Kidney (tissue), 13 donors: ENCODE measurements at regions not wholly inside any gene's neighbourhood (a gene's known extent, or its start where the extent isn't known, plus 50 kb on each side); places are given as distances from the start of the nearest gene placed in this dataset.

Experiments
- DNase-seq, 5 donors: peaks; one replicate each; pipeline ENCODE4 v3.0.0-alpha.2; 2013 to 2020
- FAIRE-seq: peaks from 2 replicates; lab custom pipeline; 2012; peaks lifted over from hg19 to GRCh38; lab: Jason Lieb, UNC
- H3K27ac ChIP-seq, 2 donors: one replicate each; pipeline ENCODE4 v1.7.0; 2013; ENCODE audit warnings: low read depth in 2 of 2, low read length in 2 of 2, inconsistent platforms in 1 of 2
- H3K27me3 ChIP-seq: one replicate; pipeline ENCODE4 v1.7.1; 2013; ENCODE audit warnings: low read length, inconsistent platforms; ENCODE audit not compliant: control insufficient read depth, insufficient read depth
- H3K36me3 ChIP-seq, 3 donors: one replicate each; pipeline versions ENCODE4 v1.7.0 to v1.7.1; 2013; ENCODE audit warnings: low read length in 3 of 3, control low read depth in 1 of 3, inconsistent platforms in 1 of 3; ENCODE audit not compliant: insufficient read depth in 3 of 3, control insufficient read depth in 2 of 3
- H3K4me1 ChIP-seq, 3 donors: one replicate each; pipeline versions ENCODE4 v1.7.0 to v1.7.1; 2013; ENCODE audit warnings: low read length in 3 of 3, inconsistent platforms in 1 of 3, low read depth in 1 of 3; ENCODE audit not compliant: control insufficient read depth in 2 of 3, insufficient read depth in 2 of 3
- H3K4me3 ChIP-seq, 3 donors: one replicate each; pipeline versions ENCODE4 v1.7.0 to v1.8.1; 2013; ENCODE audit warnings: low read length in 3 of 3, control low read depth in 1 of 3, inconsistent platforms in 1 of 3
- H3K9ac ChIP-seq, 3 donors: one replicate each; pipeline versions ENCODE4 v1.7.0 to v1.7.1; 2013; ENCODE audit warnings: low read length in 3 of 3, control low read depth in 1 of 3, inconsistent platforms in 1 of 3
- H3K9me3 ChIP-seq, 3 donors: one replicate each; pipeline versions ENCODE4 v1.7.0 to v1.7.1; 2013; ENCODE audit warnings: low read length in 3 of 3, control low read depth in 1 of 3, inconsistent platforms in 1 of 3; ENCODE audit not compliant: control insufficient read depth in 2 of 3, insufficient read depth in 1 of 3
- CTCF ChIP-seq: IDR thresholded peaks from 3 replicates; pipeline ENCODE4 v1.5.1; 2012; ENCODE audit warnings: mild to moderate bottlenecking, moderate library complexity, borderline replicate concordance; ENCODE audit not compliant: insufficient read depth; ENCODE audit errors: extremely low read depth
- intact Hi-C: fragments of 100-400 bp; cut with DNase I; formaldehyde crosslinking; loops from one replicate; pipeline ENCODE4 v1.11.1; 2022
- donor health status: control.
- donor health status: control.
- donor health status: control.
- donor health status: control.
- donor health status: control.
- donor health status: DM: yes; HTN: yes; CAD: no.
- donor health status: Normal renal cell carcinoma (clear cell type).

DNA sequence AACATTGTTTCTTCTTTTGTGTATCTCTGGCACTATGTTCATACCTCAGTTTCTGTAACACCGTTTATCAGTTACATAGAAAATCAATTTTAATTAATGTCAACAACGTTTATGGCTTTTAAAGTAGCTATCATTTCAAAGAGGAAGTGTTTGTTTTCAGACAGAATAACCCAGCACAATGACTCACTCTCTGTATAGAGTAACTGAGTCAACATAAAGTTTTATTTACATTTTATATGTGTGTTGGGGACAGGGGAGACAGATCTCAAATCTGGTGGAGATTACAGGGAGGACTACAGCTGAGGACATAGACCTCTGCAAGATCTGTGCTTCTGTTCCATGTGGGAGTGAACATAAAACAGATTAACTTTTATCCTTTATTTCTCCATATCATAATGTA lies 2590.1 kb downstream of the PCDH9 start:
- H3K4me3 ChIP-seq = no peak overlapping the region
- no peaks in the 10 kb centered on the region for H3K4me1 ChIP-seq
- FAIRE-seq (no peak), DNase-seq (no peak)
- H3K27me3 ChIP-seq = no peaks in the 10 kb centered on the region
- H3K36me3 ChIP-seq = no peaks in the 10 kb centered on the region
- intact Hi-C loops = no loop called here
- TF ChIP-seq CTCF = no peak
- H3K27ac ChIP-seq = no peak overlapping the region
- H3K9ac ChIP-seq = no peak overlapping the region
- no peaks in the 10 kb centered on the region for H3K9me3 ChIP-seq

- H3K27me3 ChIP-seq = no peaks in the 10 kb centered on the region
- no peaks in the 10 kb centered on the region for H3K36me3 ChIP-seq
- H3K27ac ChIP-seq = no peak overlapping the region
- intact Hi-C loops = no loop called here
- no peak for FAIRE-seq
- no peak for DNase-seq
- H3K9me3 ChIP-seq = no peaks in the 10 kb centered on the region
- no peak overlapping the region for H3K4me3 ChIP-seq
- H3K4me1 ChIP-seq = no peaks in the 10 kb centered on the region
- no peak for TF ChIP-seq CTCF
- no peak overlapping the region for H3K9ac ChIP-seq
Observed at GRCh38 chr13:64639206-64639605, 2590.9 kb downstream of the PCDH9 start.

DNA sequence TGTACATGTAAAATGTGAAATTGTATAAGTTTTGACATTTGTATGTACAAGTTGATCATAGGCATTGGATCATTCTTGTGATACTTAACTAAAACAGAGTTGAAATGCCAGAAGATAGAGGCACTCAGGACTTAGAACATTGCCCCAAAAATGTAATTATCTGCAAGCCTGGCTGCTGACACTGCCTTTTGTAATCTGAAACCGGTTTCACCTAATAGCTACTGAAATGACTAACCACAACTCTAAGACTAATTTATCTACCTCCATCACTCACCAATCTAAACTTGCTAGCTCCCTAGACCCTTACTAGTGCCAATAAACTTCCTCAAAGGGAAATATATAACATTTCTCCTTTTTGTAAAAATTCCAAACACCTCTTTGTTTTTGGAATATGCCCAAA lies 2596.2 kb downstream of the PCDH9 start:
- no peak overlapping the region for H3K4me3 ChIP-seq
- intact Hi-C loops = no loop called here
- TF ChIP-seq CTCF = no peak
- no peak for DNase-seq
- no peaks in the 10 kb centered on the region for H3K27me3 ChIP-seq
- H3K36me3 ChIP-seq = no peaks in the 10 kb centered on the region
- no peak overlapping the region for H3K27ac ChIP-seq
- FAIRE-seq = no peak
- no peaks in the 10 kb centered on the region for H3K9me3 ChIP-seq
- no peak overlapping the region for H3K9ac ChIP-seq
- H3K4me1 ChIP-seq = no peaks in the 10 kb centered on the region

- no peaks in the 10 kb centered on the region for H3K9me3 ChIP-seq
- H3K27me3 ChIP-seq = no peaks in the 10 kb centered on the region
- H3K36me3 ChIP-seq = no peaks in the 10 kb centered on the region
- FAIRE-seq = no peak
- TF ChIP-seq CTCF = no peak
- intact Hi-C loops = no loop called here
- H3K4me1 ChIP-seq = no peaks in the 10 kb centered on the region
- no peak overlapping the region for H3K9ac ChIP-seq
- H3K4me3 ChIP-seq = no peak overlapping the region
- no peak overlapping the region for H3K27ac ChIP-seq
- no peak for DNase-seq
Observed at GRCh38 chr13:64627654-64628053, 2602.5 kb downstream of the PCDH9 start.
